ENCODE measurements at regions not wholly inside any gene's neighbourhood (a gene's known extent, or its start where the extent isn't known, plus 50 kb on each side); places are given as distances from the start of the nearest gene placed in this dataset.

- TF ChIP-seq CTCF (optimal IDR thresholded peaks at IDR 0.05 in 1 of 3, IDR thresholded peaks at IDR 0.05 in 1 of 3, conservative IDR thresholded peaks at IDR 0.05 in 1 of 3; ENCODE audit: extremely low read depth in 1 of 3, insufficient read depth in 2 of 3, low read length in 3 of 3) (no peak), EZH2 (IDR thresholded peaks at IDR 0.05; ENCODE audit: low read length) (no peak)
These were observed 862.3 kb upstream of the GHITM start for GRCh38 chr10:83276971-83277370.

Data from keratinocyte (primary cell).